Right cardiac atrium (tissue), 5 donors: ENCODE measurements at regions not wholly inside any gene's neighbourhood (a gene's known extent, or its start where the extent isn't known, plus 50 kb on each side); places are given as distances from the start of the nearest gene placed in this dataset.

Experiments
- ATAC-seq, 2 donors: fragments of 200-7000 bp; cut with Tn5 transposase; one replicate each; pipeline versions ENCODE4 v1.8.0 to v1.9.1; 2020; ENCODE audit warnings: moderate library complexity in 2 of 2, mild to moderate bottlenecking in 1 of 2
- DNase-seq, 3 donors: peaks; one replicate each; pipeline ENCODE4 v3.0.0-alpha.2; 2020
- H3K27ac ChIP-seq: one replicate; pipeline ENCODE4 v1.5.1; 2013; ENCODE audit warnings: mild to moderate bottlenecking, low read length, control low read depth, moderate library complexity
- H3K27me3 ChIP-seq: one replicate; pipeline ENCODE4 v1.6.1; 2013; ENCODE audit not compliant: control insufficient read depth, insufficient read depth
- H3K4me1 ChIP-seq: one replicate; pipeline ENCODE4 v1.6.1; 2013; ENCODE audit warnings: low read length; ENCODE audit not compliant: control insufficient read depth, insufficient read depth
- H3K4me3 ChIP-seq: one replicate; pipeline ENCODE4 v1.5.1; 2013; ENCODE audit warnings: low read length, control low read depth
- H3K9me3 ChIP-seq: one replicate; pipeline ENCODE4 v1.6.1; 2013; ENCODE audit warnings: low read length; ENCODE audit not compliant: control insufficient read depth
- WGBS: extraction: QIAGEN DNeasy Blood & Tissue Kit; methylation state at CpG from one replicate; pipeline ENCODE4 v1.1.7; 2013; 5-methylcytosine and 5-hydroxymethylcytosine counted together
- intact Hi-C, 4 donors: fragments of 100-400 bp; cut with DNase I; formaldehyde crosslinking; loops; one replicate each; pipeline versions ENCODE4 v1.11.0 to v1.14.0; 2022 to 2023
- donor health status: healthy with polysubstance abuse.
- donor health status: DM: no; HTN: yes; CAD: no.
- donor health status: DM: no; HTN: no; CAD: no.
- donor health status: DM: no; HTN: yes; CAD: no; lungs with severe emphysema.
- donor health status: DM: yes; HTN: yes; CAD: no.

DNA sequence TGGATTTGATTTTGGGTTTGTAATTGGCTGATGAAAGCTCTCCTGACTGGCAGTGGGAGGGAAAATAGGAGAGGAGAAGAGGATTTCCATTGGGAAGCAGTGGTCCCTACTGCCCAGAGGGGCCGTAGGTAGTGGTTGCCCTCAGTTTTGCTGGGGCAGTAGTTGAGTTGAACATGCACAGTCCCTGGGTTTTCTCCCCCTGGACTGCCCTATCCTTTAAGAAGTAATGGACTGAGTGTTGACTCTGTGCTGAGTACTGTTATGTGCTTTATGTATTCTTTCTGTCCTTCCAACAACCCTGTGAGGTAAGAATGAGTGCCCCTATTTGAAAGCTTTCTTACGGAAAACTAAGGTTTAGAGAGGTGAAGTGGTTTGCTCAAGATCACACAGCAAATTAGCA is 111.2 kb upstream of the RPS23 start:
- no peaks in the 10 kb centered on the region for H3K27me3 ChIP-seq
- no peaks in the 10 kb centered on the region for H3K4me1 ChIP-seq
- ATAC-seq = no peak
- H3K27ac ChIP-seq = no peak overlapping the region
- H3K9me3 ChIP-seq = no peaks in the 10 kb centered on the region
- intact Hi-C loops = no loop called here
- DNase-seq = no peak
- WGBS = 91% methylated on average over 2 of the region's 2 CpGs
- H3K4me3 ChIP-seq = no peak overlapping the region

DNA sequence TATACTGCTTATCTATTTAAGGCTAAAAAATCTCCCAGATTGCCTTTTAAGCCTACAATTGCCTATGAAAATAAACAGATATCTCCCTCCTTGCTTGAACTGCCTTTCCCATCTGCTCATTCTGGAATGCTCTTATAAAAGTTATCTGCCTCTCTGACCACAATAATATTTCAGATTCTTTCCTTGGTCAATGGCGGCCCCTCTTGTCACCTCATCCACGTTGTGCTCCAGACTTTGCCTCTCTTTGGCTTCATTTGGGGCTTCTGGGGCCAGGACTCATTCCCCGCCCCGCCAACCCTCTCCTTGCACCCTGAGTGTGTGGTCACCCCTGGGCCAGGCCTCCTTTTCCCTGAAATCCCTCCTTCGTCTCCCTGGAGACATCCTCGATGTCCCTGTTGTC is 110.0 kb upstream of the RPS23 start:
- H3K9me3 ChIP-seq = no peaks in the 10 kb centered on the region
- DNase-seq (no peak), ATAC-seq (peak in 1 of 2 donors; percentile 21)
- WGBS = 77% methylated on average over 6 of the region's 6 CpGs
- no peaks in the 10 kb centered on the region for H3K4me1 ChIP-seq
- no peak overlapping the region for H3K4me3 ChIP-seq
- intact Hi-C loops = no loop called here
- no peak overlapping the region for H3K27ac ChIP-seq
- H3K27me3 ChIP-seq = no peaks in the 10 kb centered on the region

DNA sequence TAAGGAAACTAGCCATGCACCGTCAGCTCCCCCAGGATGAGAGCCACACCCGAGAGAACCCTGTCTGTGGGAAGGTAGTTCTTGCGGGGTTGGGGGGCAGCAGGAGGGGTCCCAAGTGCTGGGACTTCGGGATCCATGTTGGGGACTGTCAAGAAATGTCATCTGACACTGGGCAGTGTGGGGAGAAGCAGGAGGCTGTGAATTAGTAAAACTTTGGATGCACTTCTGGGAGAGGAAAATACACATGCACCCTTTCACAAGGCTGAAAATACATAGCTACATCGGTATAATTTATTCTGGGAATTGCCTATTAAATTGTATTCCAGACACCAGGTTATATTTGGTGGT is 109.6 kb upstream of the RPS23 start:
- Histone ChIP-seq H3K4me1 (no peaks in the 10 kb centered on the region), H3K4me3 (no peak overlapping the region), H3K27ac (no peak overlapping the region), H3K9me3 (no peaks in the 10 kb centered on the region), H3K27me3 (no peaks in the 10 kb centered on the region)
- intact Hi-C loops = no loop called here
- no peak for ATAC-seq
- WGBS = 56% methylated on average over 5 of the region's 5 CpGs
- no peak for DNase-seq

DNA sequence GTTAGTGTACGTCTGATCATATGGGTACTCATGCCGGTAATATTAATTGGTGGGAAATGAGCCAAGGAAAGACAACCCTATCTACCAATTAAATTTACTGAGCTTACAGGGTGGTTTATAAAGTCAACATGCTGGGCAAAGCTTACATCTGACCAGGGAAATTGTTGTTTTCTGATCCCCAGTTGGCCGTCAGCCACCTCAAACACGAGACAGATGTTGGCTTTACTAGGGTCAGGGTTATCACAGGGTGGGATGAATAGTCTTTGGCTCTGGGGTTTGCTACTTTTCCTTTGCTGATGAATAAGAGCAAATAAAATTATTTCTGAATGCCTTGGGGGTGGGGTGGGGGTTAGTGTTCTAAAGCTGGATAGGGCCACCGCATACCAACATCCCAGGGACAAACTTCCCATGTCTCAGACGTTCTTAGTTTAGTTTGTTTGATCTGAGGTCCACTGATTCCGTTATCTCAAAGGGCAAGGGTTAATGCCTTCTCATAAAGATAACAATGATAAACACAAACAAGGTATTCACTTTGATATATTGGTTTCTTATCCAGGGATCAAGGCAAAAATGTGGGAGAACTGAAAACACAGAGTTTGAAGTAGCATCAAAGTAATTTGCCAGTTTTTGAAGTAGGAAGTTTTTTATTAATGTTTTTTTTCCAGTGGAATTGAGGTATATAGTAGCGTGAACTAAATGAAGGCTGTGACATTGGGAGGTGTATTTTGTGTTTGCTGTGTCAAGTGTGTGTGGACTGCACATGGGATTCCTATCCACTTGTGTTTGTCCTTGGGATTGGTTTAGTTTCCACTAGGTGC is 109.1 kb upstream of the RPS23 start:
- no peaks in the 10 kb centered on the region for H3K4me1 ChIP-seq
- no peaks in the 10 kb centered on the region for H3K9me3 ChIP-seq
- WGBS = 67% methylated on average over 8 of the region's 8 CpGs
- intact Hi-C loops = no loop called here
- H3K4me3 ChIP-seq = no peak overlapping the region
- ATAC-seq = peak; percentile 45 to 77
- peak in 1 of 3 donors; percentile 63 for DNase-seq
- H3K27me3 ChIP-seq = no peaks in the 10 kb centered on the region
- H3K27ac ChIP-seq = no peak overlapping the region

DNA sequence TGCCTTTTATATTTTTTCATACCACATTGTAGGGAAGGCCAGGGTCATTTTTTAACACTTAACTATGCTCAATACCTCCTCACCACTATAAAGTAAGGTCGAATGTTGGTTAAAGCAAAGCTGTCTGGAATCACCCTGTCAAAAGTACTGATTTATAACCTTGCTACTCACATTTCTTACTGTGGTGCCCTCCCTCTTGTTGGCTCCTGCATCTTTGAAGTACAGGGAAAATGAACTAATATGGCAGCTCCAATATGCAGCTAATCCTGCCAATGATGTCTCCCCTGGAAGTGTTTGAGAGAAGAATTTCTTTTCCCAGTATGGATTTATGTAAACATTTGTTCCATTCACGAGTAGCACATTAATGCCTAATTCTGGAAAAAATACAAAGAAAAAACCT is 108.4 kb upstream of the RPS23 start:
- Histone ChIP-seq H3K4me3 (no peak overlapping the region), H3K9me3 (no peaks in the 10 kb centered on the region), H3K4me1 (no peaks in the 10 kb centered on the region), H3K27ac (no peak overlapping the region), H3K27me3 (no peaks in the 10 kb centered on the region)
- WGBS = 67% methylated on average over 2 of the region's 2 CpGs
- ATAC-seq (no peak), DNase-seq (no peak)
- intact Hi-C loops = no loop called here

DNA sequence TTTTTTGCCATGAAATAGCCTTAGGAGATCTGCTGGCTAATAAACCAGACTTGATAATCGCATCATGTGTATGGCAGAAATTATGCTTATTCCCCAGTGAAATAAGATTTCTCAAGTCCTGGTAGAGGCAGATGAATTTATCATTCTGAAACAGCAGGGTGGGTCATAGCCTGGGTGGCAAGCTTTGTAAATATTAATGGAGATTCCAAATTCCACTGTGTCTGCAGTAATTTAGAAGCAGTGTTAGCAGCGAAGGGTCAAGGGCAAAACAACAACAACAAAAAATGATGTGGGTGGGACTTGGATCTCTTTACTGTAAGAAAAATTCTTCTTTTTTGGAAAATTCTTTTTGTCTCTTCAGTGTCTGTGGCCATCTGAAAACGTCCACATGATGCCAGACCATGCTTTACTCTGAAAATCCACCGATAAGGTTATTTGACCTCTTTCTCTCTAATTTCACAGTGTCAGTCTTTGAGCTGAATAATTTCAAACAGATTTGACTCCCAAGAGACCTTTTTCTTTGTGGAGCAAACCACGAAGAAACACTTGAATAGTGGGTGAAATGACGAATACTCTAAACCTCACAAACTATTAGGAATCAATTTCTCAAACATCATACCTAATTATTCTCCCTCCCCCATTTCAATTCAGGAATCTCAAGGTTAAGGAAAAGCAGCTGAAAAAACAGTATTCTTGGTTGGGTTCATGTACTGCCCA is 106.0 kb upstream of the RPS23 start:
- DNase-seq (no peak), ATAC-seq (peak in 1 of 2 donors; percentile 56)
- no peak overlapping the region for H3K27ac ChIP-seq
- H3K9me3 ChIP-seq = no peaks in the 10 kb centered on the region
- no peaks in the 10 kb centered on the region for H3K27me3 ChIP-seq
- intact Hi-C loops = no loop called here
- H3K4me3 ChIP-seq = no peak overlapping the region
- no peaks in the 10 kb centered on the region for H3K4me1 ChIP-seq
- 58% methylated on average over 6 of the region's 6 CpGs for WGBS

DNA sequence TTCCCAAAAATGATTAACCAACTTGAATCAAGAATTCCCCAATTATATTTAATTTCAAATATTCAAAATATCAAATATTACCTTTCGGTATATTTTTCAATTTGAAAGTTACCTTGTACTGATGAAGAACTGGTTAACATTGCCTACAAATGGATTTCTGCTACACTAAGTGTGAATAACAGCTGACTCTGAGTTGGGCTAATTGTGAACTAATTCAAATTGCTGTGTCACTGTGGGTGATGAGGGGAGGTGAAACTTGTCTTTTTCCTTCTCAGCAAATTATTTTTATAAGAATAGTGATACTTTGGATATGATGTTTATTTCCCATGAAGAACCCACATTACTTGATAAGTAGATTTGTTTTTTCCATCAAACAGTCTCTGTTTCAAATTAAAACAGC is 103.4 kb upstream of the RPS23 start:
- no peak for DNase-seq
- H3K27me3 ChIP-seq = no peaks in the 10 kb centered on the region
- no peaks in the 10 kb centered on the region for H3K4me1 ChIP-seq
- no peak overlapping the region for H3K4me3 ChIP-seq
- H3K27ac ChIP-seq = no peak overlapping the region
- H3K9me3 ChIP-seq = no peaks in the 10 kb centered on the region
- intact Hi-C loops = no loop called here
- WGBS = 99% methylated on average over 1 of the region's 1 CpG
- no peak for ATAC-seq

DNA sequence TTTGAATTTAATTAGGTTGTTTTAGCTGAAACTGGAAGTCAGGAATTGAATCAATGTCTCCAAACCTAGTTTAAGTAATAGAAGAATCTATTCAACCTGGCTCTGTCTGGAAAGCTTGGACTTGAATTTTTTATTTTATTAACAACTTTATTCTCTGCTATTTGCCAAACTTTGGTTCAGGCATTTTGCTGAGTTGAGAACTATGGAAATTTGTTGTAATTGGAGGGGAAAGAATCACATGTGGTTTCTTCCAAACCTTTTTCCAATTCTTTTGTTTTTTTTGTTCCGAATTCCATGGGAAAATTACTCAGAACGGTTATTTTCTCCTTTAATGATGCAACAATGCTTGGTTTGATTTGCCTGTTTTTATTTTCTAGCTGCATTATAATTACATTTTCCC is 98.2 kb upstream of the RPS23 start:
- ATAC-seq = no peak
- Histone ChIP-seq H3K4me3 (no peak overlapping the region), H3K4me1 (no peaks in the 10 kb centered on the region), H3K27me3 (no peaks in the 10 kb centered on the region), H3K27ac (no peak overlapping the region), H3K9me3 (no peaks in the 10 kb centered on the region)
- 60% methylated on average over 2 of the region's 2 CpGs for WGBS
- DNase-seq = no peak
- intact Hi-C loops = no loop called here

DNA sequence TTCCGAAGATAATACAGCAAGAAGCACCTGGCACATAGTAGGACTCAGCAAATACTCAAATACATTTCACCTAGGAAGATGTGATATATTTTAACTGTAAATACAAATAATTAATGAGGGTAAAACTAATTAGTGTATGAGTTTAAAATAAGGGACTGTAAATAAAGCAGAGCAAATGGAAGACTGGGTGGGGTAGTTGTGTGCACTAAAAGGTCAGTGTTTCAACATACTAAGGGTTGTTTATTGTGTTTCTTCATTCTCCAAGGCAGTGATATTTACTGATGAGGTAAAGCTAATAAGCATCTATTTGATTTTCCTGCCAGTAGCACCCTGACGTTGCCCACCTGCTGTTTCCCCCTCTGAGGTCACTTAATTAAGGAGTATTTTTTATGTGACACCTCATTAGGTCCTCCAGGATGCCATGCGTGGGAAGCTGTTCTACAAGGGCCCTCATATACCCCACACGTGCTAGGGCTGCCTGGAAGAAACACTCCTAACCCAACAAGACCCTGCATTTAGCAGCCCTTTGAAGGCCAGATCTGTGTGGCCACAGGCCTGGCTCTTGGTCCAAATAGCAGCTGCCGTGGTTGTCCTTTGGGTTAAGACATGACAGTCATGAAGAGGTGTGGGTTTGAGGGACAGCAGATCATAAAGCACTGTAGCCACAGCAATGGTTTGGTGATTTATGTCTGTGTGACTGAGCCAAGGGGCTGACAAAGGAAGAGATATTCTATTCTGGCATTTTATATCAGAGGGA is 97.5 kb upstream of the RPS23 start:
- intact Hi-C loops = no loop called here
- Histone ChIP-seq H3K27ac (no peak overlapping the region), H3K9me3 (no peaks in the 10 kb centered on the region), H3K4me3 (no peak overlapping the region), H3K4me1 (no peaks in the 10 kb centered on the region), H3K27me3 (no peaks in the 10 kb centered on the region)
- peak in 1 of 2 donors; percentile 32 for ATAC-seq
- DNase-seq = no peak
- WGBS = 78% methylated on average over 5 of the region's 5 CpGs

DNA sequence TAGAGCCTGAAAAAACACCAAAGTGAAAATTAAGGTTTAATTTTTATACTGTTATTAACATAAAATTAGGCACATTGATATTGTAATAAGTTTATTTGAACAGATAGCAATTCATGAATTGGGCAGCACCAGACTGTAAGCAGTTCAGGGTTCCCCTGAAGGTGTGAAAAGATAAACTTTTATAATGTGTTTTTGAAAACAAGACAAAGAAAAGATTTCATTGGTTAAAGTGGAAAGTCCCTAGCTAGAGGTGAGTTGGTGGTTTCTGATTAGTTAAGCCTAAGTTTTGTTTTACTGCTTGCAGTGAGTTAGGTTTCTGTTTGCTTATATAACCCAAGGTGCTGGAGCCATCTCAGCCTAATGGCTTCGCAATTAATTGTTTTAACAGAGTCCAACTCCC is 96.5 kb upstream of the RPS23 start:
- no peak for ATAC-seq
- H3K27me3 ChIP-seq = no peaks in the 10 kb centered on the region
- 97% methylated on average over 1 of the region's 1 CpG for WGBS

DNA sequence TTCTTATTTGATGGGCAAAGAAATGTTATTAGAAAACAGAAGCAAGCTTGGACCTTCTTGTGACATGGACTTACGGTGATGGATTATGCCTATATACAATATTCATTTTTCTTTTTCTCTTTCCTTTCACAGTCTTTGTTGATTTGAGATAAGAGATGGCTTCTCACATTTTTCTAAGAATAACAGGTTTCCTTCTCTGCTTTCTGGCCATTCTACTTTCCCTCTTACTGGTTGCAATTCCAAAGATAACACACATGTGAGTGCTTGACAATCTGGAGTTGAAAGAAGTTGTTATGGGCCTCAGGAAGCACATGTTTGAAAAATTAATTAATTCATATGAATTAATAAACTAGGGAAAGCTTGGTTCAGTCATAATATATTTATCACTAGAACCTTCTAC is 89.8 kb upstream of the RPS23 start:
- 96% methylated on average over 1 of the region's 1 CpG for WGBS
- no peak overlapping the region for H3K4me3 ChIP-seq
- no peak for DNase-seq
- intact Hi-C loops = no loop called here
- H3K9me3 ChIP-seq = no peaks in the 10 kb centered on the region
- no peak for ATAC-seq
- H3K27ac ChIP-seq = no peak overlapping the region
- H3K4me1 ChIP-seq = no peaks in the 10 kb centered on the region
- H3K27me3 ChIP-seq = no peaks in the 10 kb centered on the region

More for the DNA sequence above, 96.5 kb upstream of the RPS23 start:
- H3K9me3 ChIP-seq = no peaks in the 10 kb centered on the region
- H3K4me3 ChIP-seq = no peak overlapping the region
- no peak for DNase-seq
- H3K4me1 ChIP-seq = no peaks in the 10 kb centered on the region
- intact Hi-C loops = no loop called here
- no peak overlapping the region for H3K27ac ChIP-seq
